Raji (cell line): ENCODE measurements at regions not wholly inside any gene's neighbourhood (a gene's known extent, or its start where the extent isn't known, plus 50 kb on each side); places are given as distances from the start of the nearest gene placed in this dataset.

Source experiments
- POLR2A ChIP-seq: IDR thresholded peaks from 2 replicates; pipeline ENCODE4 v1.6.1; 2011; ENCODE audit warnings: low read depth, low read length, control low read depth; ENCODE audit not compliant: insufficient read depth

- TF ChIP-seq POLR2A: no peak
Measured at GRCh38 chr13:30103161-30103840, 204.1 kb downstream of the KATNAL1 start.

GRCh38 chr13:30100226-30100625, 207.1 kb downstream of the KATNAL1 start:
- TF ChIP-seq POLR2A: no peak

GRCh38 chr13:30097701-30098100, 209.7 kb downstream of the KATNAL1 start:
- TF ChIP-seq POLR2A: no peak

- no peak for TF ChIP-seq POLR2A
Measured at GRCh38 chr13:30097089-30097488, 210.3 kb downstream of the KATNAL1 start.

- TF ChIP-seq POLR2A: no peak
Measured at GRCh38 chr13:30094015-30094414, 213.3 kb downstream of the KATNAL1 start.

- no peak for TF ChIP-seq POLR2A
Measured at GRCh38 chr13:30093236-30093635, 214.1 kb downstream of the KATNAL1 start.

GRCh38 chr13:30091691-30092090, 215.7 kb downstream of the KATNAL1 start:
- no peak for TF ChIP-seq POLR2A

- TF ChIP-seq POLR2A: no peak
Measured at GRCh38 chr13:30091035-30091434, 216.3 kb downstream of the KATNAL1 start.

GRCh38 chr13:30088312-30088855, 219.0 kb downstream of the KATNAL1 start:
- no peak for TF ChIP-seq POLR2A

GRCh38 chr13:30085087-30085486, 222.3 kb downstream of the KATNAL1 start:
- TF ChIP-seq POLR2A: no peak

- no peak for TF ChIP-seq POLR2A
Measured at GRCh38 chr13:30082391-30082790, 225.0 kb downstream of the KATNAL1 start.

GRCh38 chr13:30081331-30081730, 226.0 kb downstream of the KATNAL1 start:
- no peak for TF ChIP-seq POLR2A

GRCh38 chr13:30079501-30079900, 227.8 kb downstream of the KATNAL1 start:
- no peak for TF ChIP-seq POLR2A

- TF ChIP-seq POLR2A: no peak
Measured at GRCh38 chr13:30078059-30078458, 227.6 kb upstream of the UBL3 start.

- no peak for TF ChIP-seq POLR2A
Measured at GRCh38 chr13:30077240-30077735, 226.9 kb upstream of the UBL3 start.

GRCh38 chr13:30074955-30075614, 224.7 kb upstream of the UBL3 start:
- TF ChIP-seq POLR2A: no peak
